Sciatic nerve (tissue), 2 donors: ENCODE measurements at regions not wholly inside any gene's neighbourhood (a gene's known extent, or its start where the extent isn't known, plus 50 kb on each side); places are given as distances from the start of the nearest gene placed in this dataset.

ENCODE experiments used
- ATAC-seq: fragments of 200-7000 bp; cut with Tn5 transposase; one replicate; pipeline ENCODE4 v1.9.1; 2020; ENCODE audit warnings: mild to moderate bottlenecking, moderate library complexity
- DNase-seq: peaks from one replicate; pipeline ENCODE4 v3.0.0-alpha.2; 2020; ENCODE audit warnings: low spot score
- intact Hi-C: fragments of 100-400 bp; cut with DNase I; formaldehyde crosslinking; loops from one replicate; pipeline ENCODE4 v1.14.2; 2022
- donor health status: DM: no; HTN: no; CAD: no.
- donor health status: DM: no; HTN: no; CAD: no.

GRCh38 chr3:34300621-34301020 is 502.2 kb downstream of the PDCD6IP start:
- intact Hi-C loops: no loop called here
- ATAC-seq (no peak), DNase-seq (no peak)

DNA sequence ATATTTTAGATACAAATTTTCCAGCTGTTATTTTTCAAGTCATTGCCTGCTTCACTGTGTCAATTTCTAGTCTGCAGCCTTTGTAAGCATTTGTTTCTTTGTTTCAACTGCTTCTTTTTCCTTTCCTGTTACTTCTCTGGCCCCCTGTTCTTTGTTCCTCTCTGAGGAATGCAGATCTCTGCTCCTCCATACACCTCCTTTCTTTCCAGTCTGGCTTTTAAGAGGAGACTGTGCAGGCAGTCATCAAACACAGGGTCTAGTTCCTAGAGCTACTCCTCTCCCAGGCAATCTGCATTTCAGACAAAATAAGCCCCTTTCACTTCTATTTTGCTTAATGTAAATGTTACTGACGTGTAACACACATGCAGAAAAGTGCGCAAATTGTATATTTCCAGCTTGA is 502.9 kb downstream of the PDCD6IP start:
- ATAC-seq: no peak
- intact Hi-C loops: no loop called here
- no peak for DNase-seq

DNA sequence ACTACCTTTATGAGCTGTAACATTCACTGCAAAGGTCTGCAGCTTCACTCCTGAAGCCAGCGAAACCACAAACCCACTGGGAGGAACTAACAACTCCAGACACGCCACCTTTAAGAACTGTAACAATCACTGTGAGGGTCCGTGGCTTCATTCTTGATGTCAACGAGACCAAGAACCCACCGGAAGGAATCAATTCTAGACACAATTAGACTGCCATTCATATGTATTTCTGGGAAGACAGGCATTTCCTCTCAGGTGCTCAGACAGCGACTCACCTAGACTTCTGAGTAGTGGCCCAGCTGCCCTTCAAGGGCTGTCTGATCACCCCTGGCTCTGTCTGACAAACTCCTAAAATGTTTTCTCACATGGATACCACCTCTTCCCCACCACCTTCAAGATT is 506.8 kb downstream of the PDCD6IP start:
- no peak for ATAC-seq
- DNase-seq: no peak
- intact Hi-C loops: no loop called here

- intact Hi-C loops: no loop called here
These were observed 514.3 kb downstream of the PDCD6IP start for GRCh38 chr3:34312684-34313083.

DNA sequence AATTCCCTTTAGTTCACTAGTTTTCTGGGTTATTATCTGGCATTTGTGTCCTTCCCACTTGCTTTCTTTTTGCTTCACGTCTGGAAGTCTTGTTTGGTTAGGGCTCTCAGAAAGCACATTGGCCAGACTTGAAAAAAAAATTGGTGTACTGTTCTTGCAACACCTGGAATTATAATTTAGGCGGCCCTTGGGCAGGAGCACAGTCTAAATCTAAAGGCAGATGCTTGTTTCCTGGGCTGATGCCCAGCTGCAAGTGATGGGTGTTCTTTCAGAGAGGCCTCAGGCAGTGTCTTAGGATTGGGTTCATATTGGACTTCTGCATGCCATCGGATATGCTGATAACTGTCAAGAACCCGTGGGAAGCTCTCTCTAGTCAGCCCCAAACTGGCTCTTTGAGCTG is 521.5 kb downstream of the PDCD6IP start:
- no peak for DNase-seq
- ATAC-seq: no peak
- intact Hi-C loops: no loop called here

More at GRCh38 chr3:34312684-34313083, 514.3 kb downstream of the PDCD6IP start:
- no peak for DNase-seq
- ATAC-seq: no peak

GRCh38 chr3:34323517-34323916 is 525.1 kb downstream of the PDCD6IP start:
- DNase-seq (no peak), ATAC-seq (no peak)
- intact Hi-C loops: no loop called here

- intact Hi-C loops: no loop called here
- DNase-seq (no peak), ATAC-seq (no peak)
These were observed 548.2 kb downstream of the PDCD6IP start for GRCh38 chr3:34346656-34347055.

- ATAC-seq: no peak
- no peak for DNase-seq
- intact Hi-C loops: no loop called here
These were observed 553.7 kb downstream of the PDCD6IP start for GRCh38 chr3:34351882-34352777.

DNA sequence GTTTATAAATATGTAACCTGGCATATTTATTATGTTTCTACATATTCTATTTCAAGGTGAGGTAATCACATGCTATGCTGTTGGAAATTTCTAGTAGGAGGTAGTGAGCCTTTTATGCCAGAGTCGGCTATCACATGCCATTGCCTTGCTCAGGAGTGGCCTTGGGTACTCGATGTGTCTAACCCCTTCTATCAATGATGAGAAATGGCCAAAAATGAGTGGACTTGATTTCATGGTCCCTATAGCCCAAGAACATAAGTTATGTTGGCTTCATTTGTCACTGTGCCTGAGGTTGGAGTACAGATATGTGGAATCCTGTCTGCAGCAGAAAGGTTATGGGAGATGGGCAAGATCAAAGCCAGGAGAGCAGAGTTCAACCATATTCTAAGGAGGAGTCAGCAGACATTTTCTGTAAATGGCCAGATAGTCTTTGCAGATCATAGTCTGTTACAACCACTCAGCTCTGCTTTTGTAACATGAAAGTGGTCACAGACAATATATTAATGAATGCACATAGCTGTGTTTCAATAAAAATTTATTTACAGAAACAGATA is 554.4 kb downstream of the PDCD6IP start:
- ATAC-seq: no peak
- intact Hi-C loops: no loop called here
- no peak for DNase-seq

DNA sequence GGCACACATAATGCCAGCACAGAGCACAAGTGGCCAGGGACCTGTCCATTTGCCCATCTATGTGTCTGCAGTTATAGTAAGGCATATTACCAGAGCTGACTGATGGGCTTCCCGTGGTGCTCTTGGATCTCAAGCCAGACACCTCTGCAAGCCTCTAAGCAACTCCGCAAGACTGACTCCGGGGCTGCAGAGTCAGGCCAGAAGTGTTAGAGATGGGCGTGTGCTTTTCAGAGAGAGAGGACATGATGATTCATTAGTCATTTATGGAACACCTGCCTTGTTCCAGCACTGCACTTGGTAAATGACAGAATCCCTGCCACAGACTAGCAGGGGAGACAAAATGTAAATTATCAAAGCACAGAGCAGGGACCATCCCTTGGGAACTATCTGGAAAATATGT is 559.0 kb downstream of the PDCD6IP start:
- intact Hi-C loops: no loop called here
- DNase-seq (no peak), ATAC-seq (no peak)

- ATAC-seq (no peak), DNase-seq (no peak)
- intact Hi-C loops: no loop called here
These were observed 560.6 kb downstream of the PDCD6IP start for GRCh38 chr3:34359064-34359463.

- ATAC-seq (no peak), DNase-seq (no peak)
- intact Hi-C loops: no loop called here
These were observed 562.3 kb downstream of the PDCD6IP start for GRCh38 chr3:34360713-34361112.

DNA sequence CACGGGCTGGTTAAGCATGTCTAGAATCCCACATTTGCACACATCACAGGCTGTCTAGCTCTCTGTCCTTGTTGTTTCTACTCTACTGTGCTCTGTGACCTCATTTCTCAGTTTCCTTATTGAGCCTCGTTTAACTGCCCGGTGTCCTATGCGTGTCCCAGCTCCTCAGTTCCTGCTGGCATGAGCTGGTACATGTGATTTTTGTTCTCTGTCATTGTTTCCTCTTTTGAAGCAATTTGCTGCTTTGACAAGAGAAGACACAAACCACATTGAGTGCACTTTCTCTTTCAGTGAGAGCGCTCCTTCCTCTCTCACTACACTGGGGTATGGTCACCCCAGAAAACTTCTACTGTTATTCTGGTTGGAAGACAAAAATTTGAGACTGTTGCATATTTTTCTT is 563.5 kb downstream of the PDCD6IP start:
- peak; percentile 76 for ATAC-seq
- intact Hi-C loops: no loop called here
- no peak for DNase-seq

DNA sequence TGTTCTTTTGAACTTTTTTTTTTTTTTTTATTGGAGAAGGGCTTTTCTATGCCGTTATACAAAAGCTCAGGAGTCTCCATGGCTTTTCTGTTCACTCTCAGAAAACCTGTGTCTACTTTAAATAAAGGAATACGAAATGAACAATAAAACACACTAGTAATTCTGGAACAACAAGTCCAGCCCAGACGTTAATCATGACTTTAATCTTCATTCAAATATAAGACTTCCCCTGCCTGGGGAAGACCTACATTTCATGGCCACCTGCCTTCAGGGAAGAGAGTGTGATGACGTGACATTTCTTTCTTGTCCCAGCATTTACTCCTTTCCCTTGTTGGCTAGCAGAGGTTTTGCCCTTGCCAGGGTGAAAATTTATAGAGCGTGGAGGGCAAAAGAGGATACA is 564.5 kb downstream of the PDCD6IP start:
- ATAC-seq (no peak), DNase-seq (no peak)
- intact Hi-C loops: no loop called here

DNA sequence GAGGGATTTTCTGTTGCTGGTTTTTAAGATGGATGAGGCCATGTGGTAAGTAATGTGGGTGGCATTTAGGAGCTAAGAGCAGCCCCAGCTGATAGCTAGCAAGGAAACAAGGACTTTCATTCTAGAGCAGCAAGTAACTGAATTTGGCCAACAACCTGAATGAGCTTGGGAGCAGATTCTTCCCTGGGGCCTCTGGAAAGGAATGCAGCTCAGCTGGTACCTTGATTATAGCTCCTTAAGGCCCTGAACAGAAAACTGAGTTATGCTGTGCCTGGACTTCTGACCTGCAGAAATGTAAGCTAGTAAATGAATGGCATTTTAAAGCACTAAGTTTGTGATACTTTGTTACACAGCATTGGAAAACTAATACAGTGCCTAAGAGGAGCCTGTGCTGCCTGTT is 565.5 kb downstream of the PDCD6IP start:
- ATAC-seq: no peak
- no peak for DNase-seq
- intact Hi-C loops: no loop called here

GRCh38 chr3:34364335-34364734 is 565.9 kb downstream of the PDCD6IP start:
- ATAC-seq (no peak), DNase-seq (no peak)
- intact Hi-C loops: no loop called here

GRCh38 chr3:34365231-34365630 is 566.8 kb downstream of the PDCD6IP start:
- no peak for DNase-seq
- intact Hi-C loops: no loop called here
- ATAC-seq: no peak

DNA sequence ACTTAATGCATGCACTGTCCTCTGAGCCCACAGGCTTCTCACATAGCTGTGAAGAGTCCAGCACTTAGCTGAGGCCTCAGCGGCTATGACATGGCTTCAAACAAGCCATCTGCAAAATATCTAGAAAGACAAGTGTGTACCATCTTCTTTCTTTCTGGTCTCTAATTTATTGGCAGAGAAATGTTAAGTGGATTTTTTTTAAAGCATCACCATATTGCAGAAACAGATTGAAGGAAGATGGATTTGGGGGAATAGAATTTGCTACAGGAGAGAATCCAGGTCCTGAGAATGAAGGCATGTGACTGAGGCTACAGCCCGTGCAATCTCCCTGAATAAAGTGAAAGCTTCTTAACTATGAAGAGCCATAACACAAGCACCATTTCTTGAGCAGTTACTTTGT is 567.3 kb downstream of the PDCD6IP start:
- DNase-seq (no peak), ATAC-seq (no peak)
- intact Hi-C loops: no loop called here

- DNase-seq: no peak
- ATAC-seq: no peak
- intact Hi-C loops: no loop called here
These were observed 569.1 kb downstream of the PDCD6IP start for GRCh38 chr3:34367521-34367920.

DNA sequence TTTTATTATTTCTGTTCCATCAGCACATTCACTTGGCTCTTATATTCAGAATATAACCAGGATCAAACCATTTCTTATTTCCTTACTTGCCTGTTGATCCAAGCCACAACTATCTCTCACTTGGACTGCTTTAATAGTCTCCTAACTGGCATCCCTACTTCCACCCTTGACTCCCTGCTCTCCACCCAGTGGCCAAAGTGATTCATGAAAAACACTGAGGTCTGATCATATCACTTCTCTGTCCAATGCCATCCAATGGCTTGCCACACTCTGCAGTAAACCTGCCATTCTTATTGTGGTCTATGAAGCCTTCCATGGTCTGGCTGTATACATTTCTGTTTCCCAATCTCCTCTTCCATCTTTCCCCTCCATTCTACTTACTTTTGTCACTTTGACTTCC is 576.1 kb downstream of the PDCD6IP start:
- ATAC-seq (no peak), DNase-seq (no peak)
- intact Hi-C loops: no loop called here

DNA sequence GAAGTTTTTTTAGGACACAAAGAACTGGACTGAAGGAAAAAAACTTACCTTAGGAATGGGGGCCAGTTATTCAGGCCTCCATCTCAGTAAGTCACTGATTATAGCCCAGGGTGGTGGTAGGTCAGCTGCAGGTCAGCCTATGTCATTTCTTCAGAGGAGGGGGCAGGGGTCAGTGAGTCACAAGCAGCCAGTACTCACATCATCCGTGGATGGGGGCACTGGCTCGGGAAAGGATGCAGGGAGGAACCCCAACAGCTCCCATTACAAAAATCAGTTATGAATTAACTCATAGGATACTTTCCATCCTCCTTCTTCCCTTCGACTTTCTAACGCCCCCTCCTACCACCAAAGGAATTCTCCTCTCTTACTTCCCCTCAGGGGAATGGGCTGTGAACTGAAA is 578.3 kb downstream of the PDCD6IP start:
- ATAC-seq: no peak

More for the DNA sequence above, 578.3 kb downstream of the PDCD6IP start:
- intact Hi-C loops: no loop called here
- no peak for DNase-seq
